HG03521 (cell line): ENCODE measurements at regions not wholly inside any gene's neighbourhood (a gene's known extent, or its start where the extent isn't known, plus 50 kb on each side); places are given as distances from the start of the nearest gene placed in this dataset.
A peak's percentile ranks its signal among the peaks of the same experiment; 100 is the strongest.

Experiments
- ATAC-seq: cut with Tn5 transposase; IDR thresholded peaks from one replicate; pipeline ENCODE4 v1.9.1; 2021; ENCODE audit warnings: mild to moderate bottlenecking, moderate library complexity; ENCODE audit not compliant: unreplicated experiment

- ATAC-seq = no peak
These were observed 140.4 kb upstream of the TAB2 start for GRCh38 chr6:149176971-149177667.

GRCh38 chr6:149179431-149179830 lies 138.1 kb upstream of the TAB2 start:
- ATAC-seq = no peak

DNA sequence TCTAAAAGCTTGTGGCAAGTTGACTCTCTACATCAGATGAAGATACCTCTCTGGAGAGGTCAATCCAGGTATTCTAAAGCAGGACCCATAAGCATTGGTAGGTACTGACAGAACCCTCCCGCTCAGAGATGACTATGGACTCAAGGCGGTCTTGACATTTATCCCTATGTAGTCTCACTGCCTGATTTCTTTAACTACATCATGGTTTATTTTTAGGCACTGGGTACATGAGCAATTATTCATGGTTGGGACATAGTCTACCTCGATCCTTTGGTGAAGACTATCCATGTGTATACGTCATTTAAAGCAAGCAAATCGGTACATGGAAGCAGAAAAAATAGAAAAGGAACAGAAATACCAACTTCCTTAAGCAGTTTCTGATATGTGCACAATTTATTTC lies 136.2 kb upstream of the TAB2 start:
- no peak for ATAC-seq

DNA sequence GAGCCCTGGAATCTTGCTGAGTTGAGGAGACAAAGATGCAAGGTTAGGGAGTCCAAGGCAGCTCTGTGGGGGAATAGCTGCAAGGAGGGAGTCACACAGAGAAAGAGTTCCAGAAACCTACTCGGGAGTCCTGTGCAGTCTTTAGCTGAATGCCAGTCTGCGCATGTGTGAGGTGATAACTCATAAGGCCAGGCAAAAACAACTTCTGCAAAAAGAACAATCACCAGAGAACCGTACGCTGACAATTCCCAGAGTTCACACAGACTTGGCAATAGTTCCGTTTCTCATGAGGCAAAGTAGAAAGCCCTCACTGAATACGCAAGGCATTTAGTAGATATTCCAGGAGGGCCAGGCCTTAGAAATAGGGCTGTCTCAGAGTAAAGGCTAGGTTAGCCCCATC lies 135.2 kb upstream of the TAB2 start:
- ATAC-seq = no peak

GRCh38 chr6:149184523-149184922 lies 133.0 kb upstream of the TAB2 start:
- no peak for ATAC-seq

- no peak for ATAC-seq
These were observed 131.6 kb upstream of the TAB2 start for GRCh38 chr6:149185799-149186357.

GRCh38 chr6:149186873-149187272 lies 130.6 kb upstream of the TAB2 start:
- ATAC-seq = no peak

DNA sequence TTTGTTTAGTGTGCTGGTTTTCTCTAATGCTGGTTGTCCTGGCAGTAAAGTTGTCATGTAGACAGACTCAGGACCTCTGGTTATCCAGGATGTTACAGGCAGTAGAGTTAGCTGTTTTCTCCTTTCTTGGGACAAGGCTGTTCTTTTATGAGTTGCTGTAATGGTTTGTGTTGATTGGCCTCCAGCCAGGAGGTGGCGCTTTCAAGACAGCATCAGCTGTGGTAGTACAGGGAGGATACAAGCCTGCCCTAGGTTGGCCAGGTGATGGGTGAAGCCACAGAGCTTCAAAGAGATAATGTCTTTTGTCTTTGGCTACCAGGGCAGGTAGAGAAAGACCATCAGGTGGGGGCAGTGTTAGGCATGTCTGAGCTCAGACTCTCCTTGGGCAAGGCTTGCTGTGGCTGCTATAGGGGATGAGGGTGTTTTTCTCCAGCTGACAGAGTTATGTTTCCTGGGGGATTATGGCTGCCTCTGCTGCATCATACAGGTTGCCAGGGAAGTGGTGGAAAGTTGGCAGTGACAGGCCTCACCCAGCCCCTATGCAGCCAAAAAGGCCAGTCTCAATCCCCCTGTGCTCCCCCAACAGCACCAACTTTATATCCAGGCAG lies 127.2 kb upstream of the TAB2 start:
- no peak for ATAC-seq

DNA sequence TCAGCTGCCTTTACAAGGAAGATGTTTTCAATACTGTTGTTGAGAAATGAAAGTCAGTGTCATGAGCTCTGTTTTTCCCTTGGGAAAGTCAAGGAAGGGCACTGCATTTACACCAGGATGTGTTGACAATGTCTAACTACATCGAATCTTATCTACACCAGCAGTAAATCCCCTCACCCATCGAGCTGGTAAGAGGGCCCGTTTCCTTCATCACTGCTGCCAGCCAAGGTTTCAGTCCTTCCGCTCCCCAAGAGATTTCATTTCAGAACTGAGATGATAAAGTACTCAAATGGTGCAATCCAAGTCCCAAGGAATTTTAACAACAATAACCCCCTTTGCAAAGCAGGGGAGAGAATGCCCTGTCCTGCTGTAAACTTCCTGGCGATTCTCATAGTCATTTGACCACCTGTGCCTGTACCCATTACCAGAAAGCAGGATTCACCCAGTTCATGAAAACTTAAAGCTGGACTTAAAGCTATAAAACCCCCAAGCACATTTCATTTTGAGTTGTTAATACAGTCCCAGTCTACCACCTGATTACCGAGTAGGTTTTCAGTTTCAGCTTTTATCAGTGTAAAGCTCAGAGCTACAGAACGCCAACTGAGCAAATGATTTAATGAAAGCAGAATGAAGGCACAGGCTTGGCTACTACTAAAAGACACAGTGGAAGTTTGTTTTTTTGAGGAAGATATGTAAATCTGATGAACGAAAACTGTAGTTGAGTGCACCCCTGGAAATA lies 122.5 kb upstream of the TAB2 start:
- ATAC-seq = no peak

DNA sequence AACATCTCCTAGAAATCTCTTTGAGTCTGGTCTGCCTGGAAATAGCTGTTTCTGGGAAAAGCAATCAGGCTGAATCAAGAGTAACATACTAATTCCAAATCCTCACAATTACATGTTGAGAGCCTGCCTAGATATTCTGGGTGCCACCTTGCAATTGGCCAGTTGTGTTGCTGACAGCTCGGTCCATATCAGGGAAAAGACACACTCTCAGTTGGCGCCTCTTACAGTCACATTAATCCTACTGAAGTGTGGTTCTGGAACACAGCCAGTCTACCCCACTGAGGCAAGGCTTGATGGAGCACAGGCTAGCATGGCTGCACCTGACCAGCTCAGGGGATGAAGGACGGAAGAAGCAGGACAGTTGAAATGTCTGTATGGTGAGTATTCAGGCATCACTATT lies 121.4 kb upstream of the TAB2 start:
- no peak for ATAC-seq

- ATAC-seq = no peak
These were observed 120.0 kb upstream of the TAB2 start for GRCh38 chr6:149197482-149197881.

- ATAC-seq = no peak
These were observed 119.2 kb upstream of the TAB2 start for GRCh38 chr6:149198265-149198664.

DNA sequence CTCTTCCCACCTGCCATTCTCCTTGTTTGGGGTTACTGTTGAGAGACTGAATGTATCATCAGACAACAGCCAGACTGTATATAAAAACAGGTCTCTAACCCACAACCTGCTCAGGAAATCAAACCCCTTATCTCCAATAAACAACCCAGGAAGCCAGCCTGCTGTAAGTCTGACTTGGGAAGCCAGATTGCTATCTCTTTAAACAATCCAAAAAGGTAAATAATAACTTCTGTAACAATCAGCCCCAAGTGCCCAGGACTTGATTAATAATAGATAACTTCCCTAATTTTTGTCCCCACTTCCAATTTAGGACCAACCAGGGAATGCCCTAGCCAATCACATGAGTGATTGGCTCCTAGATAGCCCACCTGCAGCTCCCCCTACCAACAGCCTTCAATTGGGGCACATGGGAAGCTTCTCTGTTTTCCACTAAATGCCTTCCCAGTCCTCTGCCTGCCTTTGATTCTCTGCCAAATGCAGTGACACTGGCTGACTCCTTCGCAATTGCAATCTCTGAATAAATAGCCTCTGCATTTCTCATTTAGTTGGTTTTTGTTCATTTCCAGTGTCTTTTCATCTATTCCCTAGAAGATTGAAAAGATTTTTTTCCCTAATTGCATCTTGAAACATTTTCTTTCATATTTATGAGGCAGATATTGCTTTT lies 117.1 kb upstream of the TAB2 start:
- no peak for ATAC-seq

DNA sequence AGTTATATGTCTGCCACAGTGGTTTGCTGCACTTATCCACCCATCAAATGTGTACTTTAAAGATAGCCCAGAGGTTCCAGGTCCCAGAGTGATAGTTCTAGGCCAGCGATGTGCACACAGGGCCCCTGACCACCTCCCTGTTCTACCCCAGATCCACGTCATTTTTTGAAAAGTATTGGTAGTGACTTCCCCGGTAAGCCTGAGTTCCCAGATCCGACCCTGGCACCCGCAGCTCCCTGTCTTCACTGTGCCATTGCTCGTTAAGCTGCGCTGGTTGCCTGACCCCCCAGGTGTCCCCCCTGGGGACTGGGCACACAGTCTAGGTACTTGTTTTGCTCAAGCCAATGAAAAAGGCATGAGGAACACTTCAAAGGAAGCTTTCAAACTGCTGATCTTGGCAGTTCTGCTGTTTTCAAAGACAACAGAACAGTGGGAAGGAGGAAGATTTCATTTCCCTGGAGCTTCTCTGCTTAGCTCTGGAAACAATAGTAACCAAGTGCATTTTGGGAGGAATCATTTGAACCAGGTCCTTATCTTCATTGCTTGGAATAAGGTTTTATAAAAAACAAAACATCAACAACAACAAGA lies 116.3 kb upstream of the TAB2 start:
- no peak for ATAC-seq

- no peak for ATAC-seq
These were observed 115.4 kb upstream of the TAB2 start for GRCh38 chr6:149202100-149202499.

DNA sequence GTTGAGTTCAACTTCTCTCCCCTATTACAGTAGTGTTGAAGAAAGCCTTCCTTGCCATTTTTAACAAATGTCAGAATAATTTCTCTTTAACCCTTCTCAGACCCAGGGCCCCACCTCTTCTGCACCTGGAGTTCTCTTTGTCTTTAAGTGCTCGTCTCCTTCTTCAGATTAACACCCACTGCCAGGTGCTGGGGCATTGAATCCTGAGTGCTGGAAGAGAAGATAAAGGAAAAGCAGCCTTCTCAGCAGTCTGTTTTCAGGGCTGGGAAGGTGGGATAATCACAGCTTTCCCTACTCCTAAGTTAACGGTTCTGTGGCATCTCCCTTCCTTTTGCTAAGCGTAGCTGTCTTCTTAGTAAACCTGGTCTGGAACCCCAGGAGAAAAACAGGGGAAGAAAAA lies 114.6 kb upstream of the TAB2 start:
- no peak for ATAC-seq

DNA sequence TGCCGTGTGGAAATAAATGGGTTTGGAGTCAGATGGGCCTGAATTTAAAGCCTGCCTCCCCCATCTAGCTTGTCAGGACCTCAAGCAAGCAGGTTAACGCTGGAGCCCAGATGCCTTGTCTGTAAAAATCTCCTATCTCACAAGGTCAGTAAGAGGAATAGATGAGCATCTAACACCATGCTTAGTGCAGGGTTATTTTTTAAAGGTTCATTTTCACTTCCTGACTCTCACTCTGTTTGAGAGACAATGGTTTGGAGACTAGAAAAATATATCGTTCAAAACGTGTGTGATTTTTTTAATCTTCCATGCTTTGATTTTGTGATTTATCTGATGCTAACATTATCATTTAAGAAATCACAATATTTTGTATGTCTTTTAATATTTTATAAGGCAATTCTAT lies 114.0 kb upstream of the TAB2 start:
- ATAC-seq = no peak

GRCh38 chr6:149208134-149208601 lies 109.3 kb upstream of the TAB2 start:
- no peak for ATAC-seq

- ATAC-seq = no peak
These were observed 107.4 kb upstream of the TAB2 start for GRCh38 chr6:149209871-149210775.

- peak; percentile 46 for ATAC-seq
These were observed 106.4 kb upstream of the TAB2 start for GRCh38 chr6:149211046-149211571.
